Astrocyte (in vitro differentiated cells and primary cell): ENCODE measurements at regions not wholly inside any gene's neighbourhood (a gene's known extent, or its start where the extent isn't known, plus 50 kb on each side); places are given as distances from the start of the nearest gene placed in this dataset.

Experiments used
- DNase-seq: peaks from one replicate; pipeline ENCODE4 v3.0.0-alpha.2; 2010; ENCODE audit warnings: low read depth
- FAIRE-seq: peaks from 2 replicates; lab custom pipeline; 2011; peaks lifted over from hg19 to GRCh38; lab: Jason Lieb, UNC
- H2AFZ ChIP-seq: 2 replicates; pipeline ENCODE4 v1.6.0; 2012; ENCODE audit warnings: low read depth, low read length, inconsistent platforms
- H3K27ac ChIP-seq: 2 replicates; pipeline ENCODE4 v1.5.1; 2011; ENCODE audit warnings: low read depth, low read length, inconsistent platforms
- H3K27me3 ChIP-seq: 2 replicates; pipeline ENCODE4 v1.6.0; 2011; ENCODE audit warnings: low read length, inconsistent platforms; ENCODE audit not compliant: insufficient read depth
- H3K36me3 ChIP-seq: 2 replicates; pipeline ENCODE4 v1.5.1; 2011; ENCODE audit warnings: low read length, inconsistent platforms; ENCODE audit not compliant: insufficient read depth
- H3K4me1 ChIP-seq: 2 replicates; pipeline ENCODE4 v1.5.1; 2011; ENCODE audit warnings: low read length, inconsistent platforms; ENCODE audit not compliant: insufficient read depth
- H3K4me2 ChIP-seq: 2 replicates; pipeline ENCODE4 v1.6.0; 2012; ENCODE audit warnings: low read length, inconsistent platforms
- H3K4me3 ChIP-seq: 2 replicates; pipeline ENCODE4 v1.5.1; 2011; ENCODE audit warnings: low read depth, mild to moderate bottlenecking, low read length, inconsistent platforms; ENCODE audit not compliant: insufficient read depth
- H3K79me2 ChIP-seq: 2 replicates; pipeline ENCODE4 v1.6.0; 2012; ENCODE audit warnings: mild to moderate bottlenecking, low read length, inconsistent platforms; ENCODE audit not compliant: insufficient read depth
- H3K9ac ChIP-seq: 2 replicates; pipeline ENCODE4 v1.6.0; 2012; ENCODE audit warnings: mild to moderate bottlenecking, low read length, inconsistent platforms
- H3K9me3 ChIP-seq: 2 replicates; pipeline ENCODE4 v1.5.1; 2012; ENCODE audit warnings: low read depth, mild to moderate bottlenecking, low read length, inconsistent platforms; ENCODE audit not compliant: insufficient read depth
- H4K20me1 ChIP-seq: 2 replicates; pipeline ENCODE4 v1.6.0; 2012; ENCODE audit warnings: low read length, inconsistent platforms; ENCODE audit not compliant: insufficient read depth
- H3K27ac Mint-ChIP-seq: one replicate; pipeline ENCODE4 v1.8.0; 2021; ENCODE audit warnings: mild to moderate bottlenecking, mixed read lengths; ENCODE audit not compliant: unreplicated experiment
- H3K27me3 Mint-ChIP-seq: one replicate; pipeline ENCODE4 v1.8.0; 2021; ENCODE audit warnings: low read depth, mixed read lengths; ENCODE audit not compliant: unreplicated experiment
- H3K36me3 Mint-ChIP-seq: one replicate; pipeline ENCODE4 v1.8.0; 2021; ENCODE audit warnings: low read depth, mixed read lengths; ENCODE audit not compliant: unreplicated experiment
- H3K4me1 Mint-ChIP-seq: one replicate; pipeline ENCODE4 v1.8.0; 2021; ENCODE audit warnings: low read depth, mixed read lengths; ENCODE audit not compliant: unreplicated experiment
- H3K4me3 Mint-ChIP-seq: one replicate; pipeline ENCODE4 v1.8.0; 2021; ENCODE audit warnings: mild to moderate bottlenecking, moderate library complexity, mixed read lengths; ENCODE audit not compliant: unreplicated experiment
- H3K9me3 Mint-ChIP-seq: one replicate; pipeline ENCODE4 v1.8.0; 2021; ENCODE audit warnings: mild to moderate bottlenecking, mixed read lengths; ENCODE audit not compliant: unreplicated experiment
- EZH2 ChIP-seq: IDR thresholded peaks from 2 replicates; pipeline ENCODE4 v1.6.1; 2012; ENCODE audit warnings: mild to moderate bottlenecking, low read length, inconsistent platforms; ENCODE audit not compliant: insufficient read depth
- TF ChIP-seq, protein P1 (sequence below): IDR thresholded peaks from 2 replicates; pipeline ENCODE4 v1.5.1; 2011; ENCODE audit warnings: low read depth, mild to moderate bottlenecking, inconsistent platforms, low read length, moderate library complexity; ENCODE audit not compliant: insufficient read depth

DNA sequence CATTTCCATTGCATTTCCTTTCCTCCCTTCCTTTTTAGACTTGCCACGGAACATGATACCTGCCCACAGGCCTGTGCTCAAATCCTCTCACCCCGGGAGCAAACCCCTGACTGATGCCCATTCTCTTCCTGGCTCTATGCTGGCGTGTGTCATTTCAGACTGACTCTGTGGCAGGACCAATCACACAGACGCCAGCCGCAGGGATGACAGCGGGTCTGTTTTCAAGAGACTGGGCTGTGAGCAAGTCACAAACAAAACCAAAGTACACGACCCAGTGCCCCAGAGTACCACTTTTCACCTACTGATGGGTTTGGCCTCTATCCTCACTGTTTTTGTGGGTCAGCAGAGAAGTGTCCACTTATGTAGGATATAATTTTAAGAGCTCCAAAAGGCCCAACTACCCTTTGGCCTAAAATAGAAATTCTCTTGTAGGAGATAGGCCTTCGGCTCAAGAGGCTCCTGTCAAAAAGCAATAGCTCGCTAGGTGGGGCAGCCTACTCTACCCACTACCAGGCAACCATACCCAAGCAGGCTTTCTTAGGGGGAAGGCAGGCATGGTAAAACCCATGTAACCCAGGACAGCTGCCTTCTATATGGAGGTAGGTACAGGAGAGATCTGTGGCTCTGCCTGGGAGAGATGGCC lies 215.7 kb downstream of the CDC5L start:
- H3K4me1 ChIP-seq: no peaks in the 10 kb centered on the region
- H3K4me2 ChIP-seq: no peak overlapping the region
- FAIRE-seq: no peak
- no peaks in the 10 kb centered on the region for H3K36me3 ChIP-seq
- H3K27me3 Mint-ChIP-seq: peaks cover 35% of the 10 kb centered on the region
- TF ChIP-seq, protein P1, sequence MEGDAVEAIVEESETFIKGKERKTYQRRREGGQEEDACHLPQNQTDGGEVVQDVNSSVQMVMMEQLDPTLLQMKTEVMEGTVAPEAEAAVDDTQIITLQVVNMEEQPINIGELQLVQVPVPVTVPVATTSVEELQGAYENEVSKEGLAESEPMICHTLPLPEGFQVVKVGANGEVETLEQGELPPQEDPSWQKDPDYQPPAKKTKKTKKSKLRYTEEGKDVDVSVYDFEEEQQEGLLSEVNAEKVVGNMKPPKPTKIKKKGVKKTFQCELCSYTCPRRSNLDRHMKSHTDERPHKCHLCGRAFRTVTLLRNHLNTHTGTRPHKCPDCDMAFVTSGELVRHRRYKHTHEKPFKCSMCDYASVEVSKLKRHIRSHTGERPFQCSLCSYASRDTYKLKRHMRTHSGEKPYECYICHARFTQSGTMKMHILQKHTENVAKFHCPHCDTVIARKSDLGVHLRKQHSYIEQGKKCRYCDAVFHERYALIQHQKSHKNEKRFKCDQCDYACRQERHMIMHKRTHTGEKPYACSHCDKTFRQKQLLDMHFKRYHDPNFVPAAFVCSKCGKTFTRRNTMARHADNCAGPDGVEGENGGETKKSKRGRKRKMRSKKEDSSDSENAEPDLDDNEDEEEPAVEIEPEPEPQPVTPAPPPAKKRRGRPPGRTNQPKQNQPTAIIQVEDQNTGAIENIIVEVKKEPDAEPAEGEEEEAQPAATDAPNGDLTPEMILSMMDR: no peak
- TF ChIP-seq EZH2: no peak
- no peak for DNase-seq
- no peaks in the 10 kb centered on the region for H3K9me3 ChIP-seq
- no peaks in the 10 kb centered on the region for H3K4me1 Mint-ChIP-seq
- no peaks in the 10 kb centered on the region for H3K79me2 ChIP-seq
- peaks cover 2% of the 10 kb centered on the region for H3K36me3 Mint-ChIP-seq
- no peaks in the 10 kb centered on the region for H3K27me3 ChIP-seq
- H3K9me3 Mint-ChIP-seq: no peaks in the 10 kb centered on the region
- no peak overlapping the region for H2AFZ ChIP-seq
- no peak overlapping the region for H3K4me3 Mint-ChIP-seq
- no peak overlapping the region for H3K4me3 ChIP-seq
- no peak overlapping the region for H3K27ac Mint-ChIP-seq
- no peaks in the 10 kb centered on the region for H4K20me1 ChIP-seq
- H3K27ac ChIP-seq: no peak overlapping the region
- H3K9ac ChIP-seq: no peak overlapping the region

DNA sequence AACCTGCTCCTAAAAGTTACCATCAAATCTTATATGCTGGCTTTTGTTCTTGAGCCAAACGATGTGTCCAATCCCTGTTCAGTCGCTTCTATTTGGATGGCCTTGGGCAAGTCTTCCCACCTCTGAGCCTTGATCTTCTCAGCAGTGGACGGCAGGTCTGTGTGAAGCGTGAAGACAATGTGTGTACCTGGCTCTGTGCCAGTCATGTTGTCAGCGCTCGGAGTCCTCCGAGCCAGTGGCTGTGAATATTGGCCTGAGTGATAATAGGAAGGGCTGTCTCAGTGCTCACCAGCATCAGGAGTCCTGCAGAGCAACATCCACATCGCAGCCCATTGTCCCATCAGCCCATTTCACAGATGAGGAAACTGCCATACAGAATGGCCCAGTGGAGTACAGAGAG lies 219.0 kb downstream of the CDC5L start:
- no peak for DNase-seq
- Histone ChIP-seq H3K27me3 (peaks cover 5% of the 10 kb centered on the region), H3K27ac (no peak overlapping the region), H3K4me1 (no peaks in the 10 kb centered on the region), H3K9ac (no peak overlapping the region), H3K4me3 (no peak overlapping the region), H3K36me3 (no peaks in the 10 kb centered on the region), H3K4me2 (no peak overlapping the region), H3K79me2 (no peaks in the 10 kb centered on the region), H2AFZ (no peak overlapping the region), H4K20me1 (no peaks in the 10 kb centered on the region), H3K9me3 (no peaks in the 10 kb centered on the region)
- H3K9me3 Mint-ChIP-seq: peaks cover 2% of the 10 kb centered on the region
- no peak for TF ChIP-seq EZH2
- TF ChIP-seq, protein P1: no peak
- H3K27me3 Mint-ChIP-seq: peaks cover 22% of the 10 kb centered on the region
- H3K4me1 Mint-ChIP-seq: no peaks in the 10 kb centered on the region
- FAIRE-seq: no peak
- no peak overlapping the region for H3K4me3 Mint-ChIP-seq
- no peak overlapping the region for H3K27ac Mint-ChIP-seq
- no peaks in the 10 kb centered on the region for H3K36me3 Mint-ChIP-seq

DNA sequence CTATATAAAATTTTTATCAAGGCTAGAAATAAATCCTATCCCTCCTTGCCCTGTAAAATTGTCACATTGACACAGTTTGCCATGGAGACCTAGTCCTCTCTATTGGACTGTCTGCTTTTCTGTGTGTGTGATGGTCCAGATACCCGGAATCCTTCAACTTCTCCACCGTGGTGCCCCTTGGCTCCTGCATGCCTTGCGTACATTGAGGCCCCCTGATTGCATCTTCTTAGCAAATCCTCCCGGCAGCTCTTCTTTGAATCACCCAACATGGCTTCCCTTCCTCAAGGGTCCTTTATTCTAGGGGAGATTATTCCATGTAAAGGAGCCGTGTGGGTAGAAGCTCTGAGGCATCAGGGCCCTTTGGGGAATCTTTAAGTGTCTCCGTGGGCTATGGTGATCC lies 219.5 kb downstream of the CDC5L start:
- Histone ChIP-seq H3K9ac (no peak overlapping the region), H3K27me3 (peaks cover 5% of the 10 kb centered on the region), H3K79me2 (no peaks in the 10 kb centered on the region), H3K4me1 (no peaks in the 10 kb centered on the region), H3K9me3 (no peaks in the 10 kb centered on the region), H3K27ac (no peak overlapping the region), H2AFZ (no peak overlapping the region), H3K4me3 (no peak overlapping the region), H4K20me1 (no peaks in the 10 kb centered on the region), H3K36me3 (no peaks in the 10 kb centered on the region), H3K4me2 (no peak overlapping the region)
- Mint-ChIP-seq H3K27me3 (peaks cover 22% of the 10 kb centered on the region), H3K36me3 (no peaks in the 10 kb centered on the region), H3K4me3 (no peak overlapping the region), H3K4me1 (no peaks in the 10 kb centered on the region), H3K27ac (no peak overlapping the region), H3K9me3 (peaks cover 2% of the 10 kb centered on the region)
- TF ChIP-seq, protein P1: no peak
- no peak for TF ChIP-seq EZH2
- FAIRE-seq (no peak), DNase-seq (no peak)
